ENCODE measurements at regions not wholly inside any gene's neighbourhood (a gene's known extent, or its start where the extent isn't known, plus 50 kb on each side); places are given as distances from the start of the nearest gene placed in this dataset.

GRCh38 chr7:110534241-110534931, 556.5 kb upstream of the LRRN3 start:
- 55% methylated on average over 7 of the region's 7 CpGs for WGBS

GRCh38 chr7:110539216-110539615, 551.7 kb upstream of the LRRN3 start:
- H3K4me3 ChIP-seq, result no peak overlapping the region
- H3K27ac ChIP-seq (replicated peaks in 1 of 4), result no peak overlapping the region
- H3K9me3 ChIP-seq, result no peaks in the 10 kb centered on the region
- H3K4me1 ChIP-seq, result peaks cover 0 to 6% (median 5%) of the 10 kb centered on the region in 4 donors
- no peaks in the 10 kb centered on the region for H3K27me3 ChIP-seq
- TF ChIP-seq POLR2AphosphoS5 (IDR thresholded peaks at IDR 0.05), result no peak
- TF ChIP-seq CTCF (IDR thresholded peaks at IDR 0.05), result no peak
- TF ChIP-seq POLR2A (IDR thresholded peaks at IDR 0.05; ENCODE audit: low read depth), result no peak
- TF ChIP-seq EP300 (IDR thresholded peaks at IDR 0.05), result no peak
- DNase-seq (ENCODE audit: extremely low spot score), result no peak
- intact Hi-C loops (cut with DNase I), result no loop called here
- no peaks in the 10 kb centered on the region for H3K36me3 ChIP-seq

More at GRCh38 chr7:110534241-110534931, 556.5 kb upstream of the LRRN3 start:
- Histone ChIP-seq H3K9me3 (no peaks in the 10 kb centered on the region), H3K4me1 (peaks cover 0 to 7% (median 5%) of the 10 kb centered on the region in 4 donors), H3K36me3 (no peaks in the 10 kb centered on the region), H3K27me3 (no peaks in the 10 kb centered on the region), H3K4me3 (no peak overlapping the region), H3K27ac (replicated peaks in 1 of 4) (no peak overlapping the region)
- TF ChIP-seq POLR2A (IDR thresholded peaks at IDR 0.05; ENCODE audit: low read depth) (no peak), POLR2AphosphoS5 (IDR thresholded peaks at IDR 0.05) (no peak), EP300 (IDR thresholded peaks at IDR 0.05) (no peak), CTCF (IDR thresholded peaks at IDR 0.05) (no peak)
- no peak for DNase-seq (ENCODE audit: extremely low spot score)
- intact Hi-C loops (cut with DNase I), result no loop called here

GRCh38 chr7:110541962-110542361, 549.0 kb upstream of the LRRN3 start:
- 70% methylated on average over 2 of the region's 2 CpGs for WGBS
- Histone ChIP-seq H3K36me3 (no peaks in the 10 kb centered on the region), H3K4me3 (no peak overlapping the region), H3K27ac (replicated peaks in 1 of 4) (no peak overlapping the region), H3K4me1 (no peaks in the 10 kb centered on the region), H3K9me3 (no peaks in the 10 kb centered on the region), H3K27me3 (no peaks in the 10 kb centered on the region)
- no peak for TF ChIP-seq POLR2A (IDR thresholded peaks at IDR 0.05; ENCODE audit: low read depth)
- TF ChIP-seq POLR2AphosphoS5 (IDR thresholded peaks at IDR 0.05), result no peak
- no peak for TF ChIP-seq CTCF (IDR thresholded peaks at IDR 0.05)
- TF ChIP-seq EP300 (IDR thresholded peaks at IDR 0.05), result no peak
- no peak for DNase-seq (ENCODE audit: extremely low spot score)
- intact Hi-C loops (cut with DNase I), result no loop called here

GRCh38 chr7:110544194-110544593, 546.7 kb upstream of the LRRN3 start:
- WGBS, result 91% methylated on average over 1 of the region's 1 CpG
- H3K4me3 ChIP-seq, result no peak overlapping the region
- H3K9me3 ChIP-seq, result no peaks in the 10 kb centered on the region
- no peaks in the 10 kb centered on the region for H3K27me3 ChIP-seq
- no peak overlapping the region for H3K27ac ChIP-seq (replicated peaks in 1 of 4)
- H3K36me3 ChIP-seq, result no peaks in the 10 kb centered on the region
- intact Hi-C loops (cut with DNase I), result no loop called here
- H3K4me1 ChIP-seq, result no peaks in the 10 kb centered on the region
- no peak for TF ChIP-seq POLR2A (IDR thresholded peaks at IDR 0.05; ENCODE audit: low read depth)
- TF ChIP-seq POLR2AphosphoS5 (IDR thresholded peaks at IDR 0.05), result no peak
- no peak for TF ChIP-seq EP300 (IDR thresholded peaks at IDR 0.05)
- TF ChIP-seq CTCF (IDR thresholded peaks at IDR 0.05), result no peak
- no peak for DNase-seq (ENCODE audit: extremely low spot score)

- H3K4me3 ChIP-seq, result no peak overlapping the region
- peaks cover 0 to 24% (median 13%) of the 10 kb centered on the region in 4 donors for H3K9me3 ChIP-seq
- H3K36me3 ChIP-seq, result no peaks in the 10 kb centered on the region
- H3K4me1 ChIP-seq, result no peaks in the 10 kb centered on the region
- intact Hi-C loops (cut with DNase I), result no loop called here
- H3K27ac ChIP-seq (replicated peaks in 1 of 4), result no peak overlapping the region
- TF ChIP-seq CTCF (IDR thresholded peaks at IDR 0.05), result no peak
- no peak for TF ChIP-seq EP300 (IDR thresholded peaks at IDR 0.05)
- TF ChIP-seq POLR2AphosphoS5 (IDR thresholded peaks at IDR 0.05), result no peak
- no peak for TF ChIP-seq POLR2A (IDR thresholded peaks at IDR 0.05; ENCODE audit: low read depth)
- no peaks in the 10 kb centered on the region for H3K27me3 ChIP-seq
- no peak for DNase-seq (ENCODE audit: extremely low spot score)
These were observed 542.6 kb upstream of the LRRN3 start for GRCh38 chr7:110548372-110548771.

All from esophagus muscularis mucosa (tissue), 4 donors.